Right renal cortex interstitium (tissue), 3 donors: ENCODE measurements at regions not wholly inside any gene's neighbourhood (a gene's known extent, or its start where the extent isn't known, plus 50 kb on each side); places are given as distances from the start of the nearest gene placed in this dataset.
"Not testable (repeated sequence)": the region's sequence is repeated elsewhere in the genome, so short reads cannot be mapped to it uniquely, and the experiment has no call there.

Experiments
- DNase-seq, 3 donors: peaks; one replicate each; pipeline ENCODE4 v3.0.0-alpha.2; 2013; ENCODE audit warnings: low read depth in 3 of 3, low spot score in 2 of 3

- DNase-seq = no peak
Observed at GRCh38 chr21:26331205-26331980, 160.8 kb upstream of the APP start.

- no peak for DNase-seq
Observed at GRCh38 chr21:26320596-26320995, 150.0 kb upstream of the APP start.

DNA sequence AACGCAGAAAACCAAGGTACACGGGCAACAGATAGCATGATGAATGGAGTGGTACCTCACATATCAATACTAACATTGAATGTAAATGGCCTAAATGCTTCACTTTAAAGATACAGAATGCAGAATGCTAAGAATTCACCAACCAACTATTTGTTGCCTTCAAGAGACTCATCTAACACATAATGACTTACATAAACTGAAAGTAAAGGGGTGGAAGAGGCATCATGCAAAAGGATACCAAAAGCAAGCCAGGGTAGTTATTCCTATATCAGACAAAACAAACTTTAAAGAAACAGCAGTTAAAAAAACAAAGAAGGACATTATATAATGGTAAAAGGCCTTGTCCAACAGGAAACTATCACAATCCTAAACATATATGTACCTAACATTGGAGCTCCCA lies 137.1 kb upstream of the APP start:
- DNase-seq = no peak

DNA sequence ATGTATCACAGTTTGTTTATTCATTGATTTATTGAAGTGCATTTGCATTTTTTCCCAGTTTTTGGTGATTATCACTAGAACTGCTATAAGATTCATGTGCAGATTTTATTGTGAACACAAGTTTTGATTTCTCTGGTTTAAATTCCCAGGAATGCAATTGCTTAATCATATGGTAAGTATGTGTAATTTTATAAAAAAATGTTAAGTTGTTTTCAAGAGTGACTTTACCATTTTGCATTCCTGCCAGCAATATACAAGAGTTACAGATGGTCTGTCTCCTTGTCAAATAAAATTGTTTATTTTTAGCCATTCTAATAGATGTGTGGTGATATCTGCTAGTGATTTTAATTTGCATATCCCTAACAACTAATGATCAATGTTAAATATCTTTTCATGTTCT lies 127.3 kb upstream of the APP start:
- no peak for DNase-seq

GRCh38 chr21:26293141-26293946 lies 122.8 kb upstream of the APP start:
- no peak for DNase-seq

GRCh38 chr21:26288026-26288425 lies 117.5 kb upstream of the APP start:
- DNase-seq = no peak

GRCh38 chr21:26284531-26284930 lies 114.0 kb upstream of the APP start:
- no peak for DNase-seq

GRCh38 chr21:26282058-26282457 lies 111.5 kb upstream of the APP start:
- no peak for DNase-seq

DNA sequence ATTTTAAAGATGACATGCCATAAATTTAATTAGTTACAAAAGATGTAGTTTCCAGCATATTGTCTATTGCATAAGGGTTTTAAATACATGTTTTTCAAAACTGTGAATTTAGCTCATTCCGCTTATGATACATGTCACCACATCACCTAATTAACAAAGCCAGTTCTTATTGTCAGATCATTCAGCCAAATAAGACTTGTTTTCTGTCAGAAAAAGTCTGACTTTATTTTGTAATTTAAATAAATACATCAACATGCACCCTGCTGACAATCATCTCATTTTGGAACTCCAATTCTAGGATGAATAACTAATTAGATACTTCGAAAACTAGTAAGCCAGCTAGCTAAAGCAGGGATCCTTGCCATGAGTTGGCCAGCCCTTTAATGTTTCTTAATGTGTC lies 110.9 kb upstream of the APP start:
- DNase-seq = no peak

DNA sequence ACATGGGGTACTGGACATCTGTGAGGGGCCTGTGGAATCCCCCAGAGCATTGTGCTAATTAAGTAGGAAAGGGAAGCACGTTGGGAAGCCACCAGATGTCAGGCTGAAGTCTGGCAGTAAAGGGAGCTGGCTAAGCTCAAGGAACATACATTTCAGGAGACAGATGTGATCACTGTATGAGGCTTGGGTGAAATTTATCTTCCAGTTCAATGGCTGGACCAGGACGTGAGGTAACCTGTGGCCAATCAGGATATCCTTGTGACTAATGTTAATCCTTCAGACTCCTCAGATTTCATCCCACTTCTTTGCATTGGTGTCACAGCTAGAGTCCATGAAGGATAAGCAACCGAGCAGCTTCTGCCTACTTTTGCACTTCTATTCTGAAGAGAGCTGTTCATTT lies 110.2 kb upstream of the APP start:
- peak; percentile 9 to 21 (median 10) for DNase-seq

- no peak for DNase-seq
Observed at GRCh38 chr21:26280148-26280547, 109.6 kb upstream of the APP start.

DNA sequence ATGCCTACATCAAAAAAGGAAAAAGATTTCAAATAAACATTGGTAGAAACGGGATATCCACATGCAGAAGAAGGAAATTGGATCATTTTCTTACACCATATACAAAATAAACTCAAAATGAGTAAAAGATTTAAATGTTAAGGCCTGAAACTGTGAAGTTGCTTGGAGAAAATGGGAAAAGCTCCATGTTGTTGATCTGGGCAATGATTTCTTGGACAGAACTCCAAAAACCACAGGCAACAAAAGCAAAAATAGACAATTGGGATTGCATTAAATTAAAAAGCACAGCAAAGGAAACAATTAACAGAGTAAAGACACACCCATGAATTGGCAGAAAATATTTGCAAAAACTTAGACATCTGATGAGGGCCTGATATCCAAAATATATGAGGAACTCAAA lies 105.2 kb upstream of the APP start:
- DNase-seq = no peak

- DNase-seq = no peak
Observed at GRCh38 chr21:26273686-26274313, 103.2 kb upstream of the APP start.

- DNase-seq = no peak
Observed at GRCh38 chr21:26267389-26267788, 96.8 kb upstream of the APP start.

GRCh38 chr21:26246073-26246472 lies 75.5 kb upstream of the APP start:
- no peak for DNase-seq

GRCh38 chr21:26245428-26245827 lies 74.9 kb upstream of the APP start:
- no peak for DNase-seq

- DNase-seq = no peak
Observed at GRCh38 chr21:26238646-26239045, 68.1 kb upstream of the APP start.

DNA sequence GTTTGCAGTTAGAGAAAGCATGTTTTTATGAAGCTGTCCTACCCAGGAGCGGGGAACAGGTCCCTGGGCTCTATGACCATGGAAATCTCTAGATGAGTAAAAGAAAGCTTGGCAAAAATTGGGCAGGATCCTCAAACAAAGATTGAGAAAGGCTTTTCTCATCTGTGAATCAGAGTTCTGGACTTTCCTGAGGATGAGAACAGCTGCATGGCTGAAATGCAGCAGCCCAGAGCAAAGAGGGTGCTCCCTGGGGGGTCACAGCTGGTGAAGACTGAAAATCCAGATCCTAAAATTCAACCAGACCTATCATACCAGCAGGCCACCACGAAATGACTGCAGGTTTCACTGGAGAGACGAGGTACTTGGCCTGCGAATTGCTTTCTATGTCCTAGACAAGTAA lies 65.7 kb upstream of the APP start:
- no peak for DNase-seq

DNA sequence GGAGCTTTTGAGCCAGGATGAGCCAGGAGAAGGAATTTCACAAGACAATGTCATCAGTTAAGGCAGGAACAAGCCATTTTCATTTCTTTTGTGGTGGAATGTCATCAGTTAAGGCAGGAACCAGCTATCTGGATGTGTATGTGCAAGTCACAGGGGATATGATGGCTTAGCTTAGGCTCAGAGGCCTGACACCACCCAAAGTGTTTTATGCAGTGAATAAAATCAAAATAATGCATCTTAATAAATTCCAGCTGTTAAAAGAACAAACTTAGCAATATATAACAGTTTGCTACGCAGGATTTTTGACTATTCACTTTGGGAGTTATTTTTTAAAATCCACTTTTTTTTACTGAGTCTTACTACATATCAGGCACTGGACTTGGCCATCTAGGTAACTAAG lies 62.7 kb upstream of the APP start:
- DNase-seq = not testable (repeated sequence)

DNA sequence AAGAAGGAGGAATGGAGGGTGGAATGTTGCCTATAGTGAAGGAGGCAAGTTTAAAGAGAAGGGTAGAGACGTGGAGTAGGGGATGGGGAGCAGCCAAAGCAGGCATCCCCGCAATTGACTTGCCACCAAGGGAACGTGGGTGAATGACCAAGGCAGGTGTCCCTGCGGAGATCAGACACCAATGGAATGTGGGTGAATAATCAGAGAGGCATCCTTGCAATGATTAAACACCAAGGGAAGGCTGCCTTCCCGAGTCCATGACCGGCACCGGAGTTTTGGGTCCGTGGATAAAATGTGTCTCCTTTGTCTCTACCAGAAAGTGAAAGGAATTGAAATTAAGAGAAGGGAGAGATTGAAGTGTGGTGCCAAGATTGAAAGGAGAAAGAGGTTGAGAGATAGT lies 61.9 kb upstream of the APP start:
- not testable (repeated sequence) for DNase-seq

GRCh38 chr21:26227130-26227529 lies 56.6 kb upstream of the APP start:
- DNase-seq = peak in 2 of 3 donors; percentile 3 to 19

DNA sequence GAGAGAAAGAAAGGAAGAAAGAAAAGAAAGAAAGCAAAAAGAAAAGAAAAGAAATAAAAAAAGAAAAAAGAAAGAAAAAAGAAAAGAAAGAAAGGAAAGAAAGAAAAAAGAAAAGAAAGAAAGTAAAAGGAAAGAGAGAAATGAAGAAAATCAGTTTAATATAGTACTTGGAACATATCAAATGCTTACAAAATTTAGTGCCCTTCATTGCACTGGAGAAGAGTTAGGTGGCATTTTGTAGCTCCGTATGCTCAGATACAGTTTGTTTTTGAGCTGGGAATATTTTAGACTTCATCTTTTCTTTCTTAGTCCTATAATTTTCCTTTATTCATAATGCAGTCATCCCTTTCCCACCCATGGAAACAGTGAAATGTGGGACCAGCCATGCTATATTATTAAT lies 56.2 kb upstream of the APP start:
- DNase-seq = no peak
